Calu3 (cell line): ENCODE measurements at regions not wholly inside any gene's neighbourhood (a gene's known extent, or its start where the extent isn't known, plus 50 kb on each side); places are given as distances from the start of the nearest gene placed in this dataset.

Experiments used
- BruUV-seq: library from RNA; stranded (reverse); fragments of 400-500 nt; replicated peaks from 2 replicates; lab custom pipeline; 2021; lab: Mats Ljungman, UMichigan
- CTCF ChIA-PET: fragments of 300-600 bp; sonication (Branson Sonifier 250); formaldehyde crosslinking; loops from one replicate; lab custom pipeline; 2022; ENCODE audit warnings: antibody characterized with exemption; lab: Charles Lee
- DNase-seq: peaks from one replicate; pipeline ENCODE4 v3.0.0; 2022
- H3K27ac Mint-ChIP-seq: one replicate; pipeline ENCODE4 v1.8.0; 2022; ENCODE audit warnings: mixed read lengths; ENCODE audit not compliant: unreplicated experiment
- H3K27me3 Mint-ChIP-seq: one replicate; pipeline ENCODE4 v1.8.0; 2022; ENCODE audit warnings: mixed read lengths; ENCODE audit not compliant: unreplicated experiment
- H3K36me3 Mint-ChIP-seq: one replicate; pipeline ENCODE4 v1.8.0; 2022; ENCODE audit warnings: mild to moderate bottlenecking, moderate library complexity, mixed read lengths; ENCODE audit not compliant: insufficient read depth, unreplicated experiment
- H3K4me1 Mint-ChIP-seq: one replicate; pipeline ENCODE4 v1.8.0; 2022; ENCODE audit warnings: mild to moderate bottlenecking, low read depth, mixed read lengths; ENCODE audit not compliant: unreplicated experiment
- H3K4me3 Mint-ChIP-seq: one replicate; pipeline ENCODE4 v1.8.0; 2022; ENCODE audit warnings: mild to moderate bottlenecking, low read depth, moderate library complexity, mixed read lengths; ENCODE audit not compliant: unreplicated experiment
- H3K9me3 Mint-ChIP-seq: one replicate; pipeline ENCODE4 v1.8.0; 2022; ENCODE audit warnings: low read depth, mixed read lengths; ENCODE audit not compliant: unreplicated experiment
- CTCF ChIP-seq: fragments of 200-600 bp; IDR thresholded peaks from one replicate; pipeline ENCODE4 v1.8.0; 2022; ENCODE audit warnings: antibody characterized with exemption; ENCODE audit not compliant: unreplicated experiment
- intact Hi-C: fragments of 100-400 bp; cut with micrococcal nuclease; formaldehyde crosslinking; loops from one replicate; pipeline ENCODE4 v1.10.0; 2022; ENCODE audit not compliant: unreplicated experiment

- no peak for TF ChIP-seq CTCF
- Mint-ChIP-seq H3K4me1 (no peaks in the 10 kb centered on the region), H3K9me3 (peaks cover 3% of the 10 kb centered on the region), H3K27ac (no peak overlapping the region), H3K27me3 (no peaks in the 10 kb centered on the region), H3K4me3 (no peak overlapping the region), H3K36me3 (no peaks in the 10 kb centered on the region)
- intact Hi-C loops = no loop called here
- no peak for DNase-seq
- CTCF ChIA-PET = interaction anchor here (0.7 kb wide), 1 partner anchor 32 kb away, joined by 3 read pairs; no protein-coding TSS in a partner anchor
- BruUV-seq = no TSS peak
Measured at GRCh38 chr1:34398241-34398915, 221.7 kb downstream of the C1orf94 start.

- intact Hi-C loops = no loop called here
- no peak for TF ChIP-seq CTCF
- CTCF ChIA-PET = interaction anchor here (0.7 kb wide), 1 partner anchor 31 kb away, joined by 3 read pairs; no protein-coding TSS in a partner anchor
- H3K4me3 Mint-ChIP-seq = no peak overlapping the region
- no TSS peak for BruUV-seq
- no peaks in the 10 kb centered on the region for H3K36me3 Mint-ChIP-seq
- no peak for DNase-seq
- H3K9me3 Mint-ChIP-seq = peaks cover 4% of the 10 kb centered on the region
- H3K27me3 Mint-ChIP-seq = no peaks in the 10 kb centered on the region
- no peaks in the 10 kb centered on the region for H3K4me1 Mint-ChIP-seq
- no peak overlapping the region for H3K27ac Mint-ChIP-seq
Measured at GRCh38 chr1:34398916-34399275, 222.2 kb downstream of the C1orf94 start.

- Mint-ChIP-seq H3K36me3 (no peaks in the 10 kb centered on the region), H3K4me1 (no peaks in the 10 kb centered on the region), H3K27ac (no peak overlapping the region), H3K4me3 (no peak overlapping the region), H3K27me3 (no peaks in the 10 kb centered on the region), H3K9me3 (peaks cover 8% of the 10 kb centered on the region)
- no TSS peak for BruUV-seq
- no peak for DNase-seq
- CTCF ChIA-PET = no interaction called here
- TF ChIP-seq CTCF = no peak
- intact Hi-C loops = no loop called here
Measured at GRCh38 chr1:34400675-34401074, 224.0 kb downstream of the C1orf94 start.

GRCh38 chr1:34403156-34403555 is 226.4 kb downstream of the C1orf94 start:
- intact Hi-C loops = no loop called here
- CTCF ChIA-PET = no interaction called here
- DNase-seq = no peak
- TF ChIP-seq CTCF = no peak
- Mint-ChIP-seq H3K4me1 (no peaks in the 10 kb centered on the region), H3K27ac (no peak overlapping the region), H3K9me3 (peaks cover 11% of the 10 kb centered on the region), H3K4me3 (no peak overlapping the region), H3K36me3 (no peaks in the 10 kb centered on the region), H3K27me3 (no peaks in the 10 kb centered on the region)
- no TSS peak for BruUV-seq
